H1 (cell line): ENCODE measurements at regions not wholly inside any gene's neighbourhood (a gene's known extent, or its start where the extent isn't known, plus 50 kb on each side); places are given as distances from the start of the nearest gene placed in this dataset.

ENCODE experiments used
- EZH2 ChIP-seq: fragments of 200-600 bp; sonication (generic); IDR thresholded peaks from 2 replicates; pipeline ENCODE4 v1.7.1; 2012; ENCODE audit warnings: low read depth, mild to moderate bottlenecking, moderate library complexity, low read length, inconsistent platforms; ENCODE audit not compliant: severe bottlenecking
- JUN ChIP-seq: IDR thresholded peaks from 2 replicates; pipeline ENCODE4 v1.6.1; 2011; ENCODE audit warnings: low read depth, mild to moderate bottlenecking, improper control_type of control experiment, low read length
- POLR2AphosphoS5 ChIP-seq: IDR thresholded peaks from 2 replicates; pipeline ENCODE4 v1.6.1; 2011; ENCODE audit warnings: low read depth, low read length
- SRF ChIP-seq: IDR thresholded peaks from 2 replicates; pipeline ENCODE4 v1.6.1; 2011; ENCODE audit warnings: mild to moderate bottlenecking, low read depth, low read length, moderate library complexity
- TF ChIP-seq, protein P1 (sequence below), 3 experiments: IDR thresholded peaks; 1 replicate in 2 of 3; 2 replicates in 1 of 3; pipeline versions ENCODE4 v1.5.1 to v1.6.1; 2011; ENCODE audit warnings: low read length in 3 of 3, mild to moderate bottlenecking in 3 of 3, inconsistent platforms in 2 of 3, low read depth in 1 of 3, moderate library complexity in 1 of 3; ENCODE audit not compliant: insufficient read depth in 1 of 3; ENCODE audit errors: control extremely low read depth in 1 of 3

DNA sequence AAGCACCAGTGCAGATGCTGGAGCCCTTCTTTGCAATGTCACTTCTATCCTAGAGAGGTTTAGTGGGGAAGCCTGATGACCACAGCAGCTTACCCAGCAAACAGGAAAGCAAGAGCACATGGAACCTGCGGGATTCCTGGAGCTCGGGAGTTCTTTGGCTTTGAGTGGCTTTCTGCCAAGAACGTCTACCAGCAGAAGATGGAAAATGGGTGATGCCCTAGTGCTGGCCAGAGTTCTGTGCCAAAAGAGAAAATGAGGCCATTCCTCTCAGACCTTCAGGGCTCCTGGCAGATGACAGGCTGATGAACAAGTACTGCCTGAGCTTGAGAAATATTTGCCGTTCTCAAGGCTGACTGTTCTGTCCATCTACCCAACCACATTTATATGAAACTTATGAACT is 332.1 kb upstream of the CCL2 start:
- TF ChIP-seq POLR2AphosphoS5 = no peak
- TF ChIP-seq, protein P1, sequence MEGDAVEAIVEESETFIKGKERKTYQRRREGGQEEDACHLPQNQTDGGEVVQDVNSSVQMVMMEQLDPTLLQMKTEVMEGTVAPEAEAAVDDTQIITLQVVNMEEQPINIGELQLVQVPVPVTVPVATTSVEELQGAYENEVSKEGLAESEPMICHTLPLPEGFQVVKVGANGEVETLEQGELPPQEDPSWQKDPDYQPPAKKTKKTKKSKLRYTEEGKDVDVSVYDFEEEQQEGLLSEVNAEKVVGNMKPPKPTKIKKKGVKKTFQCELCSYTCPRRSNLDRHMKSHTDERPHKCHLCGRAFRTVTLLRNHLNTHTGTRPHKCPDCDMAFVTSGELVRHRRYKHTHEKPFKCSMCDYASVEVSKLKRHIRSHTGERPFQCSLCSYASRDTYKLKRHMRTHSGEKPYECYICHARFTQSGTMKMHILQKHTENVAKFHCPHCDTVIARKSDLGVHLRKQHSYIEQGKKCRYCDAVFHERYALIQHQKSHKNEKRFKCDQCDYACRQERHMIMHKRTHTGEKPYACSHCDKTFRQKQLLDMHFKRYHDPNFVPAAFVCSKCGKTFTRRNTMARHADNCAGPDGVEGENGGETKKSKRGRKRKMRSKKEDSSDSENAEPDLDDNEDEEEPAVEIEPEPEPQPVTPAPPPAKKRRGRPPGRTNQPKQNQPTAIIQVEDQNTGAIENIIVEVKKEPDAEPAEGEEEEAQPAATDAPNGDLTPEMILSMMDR (IDR thresholded peaks at IDR 0.05; ENCODE audit: control extremely low read depth in 1 of 3, insufficient read depth in 1 of 3, low read depth in 1 of 3, low read length in 3 of 3) = no peak
- TF ChIP-seq SRF = no peak
- no peak for TF ChIP-seq JUN
- TF ChIP-seq EZH2 = no peak
